HG03135 (cell line): ENCODE measurements at regions not wholly inside any gene's neighbourhood (a gene's known extent, or its start where the extent isn't known, plus 50 kb on each side); places are given as distances from the start of the nearest gene placed in this dataset.

Source experiments
- ATAC-seq: cut with Tn5 transposase; IDR thresholded peaks from one replicate; pipeline ENCODE4 v1.9.1; 2021; ENCODE audit warnings: mild to moderate bottlenecking, moderate library complexity; ENCODE audit not compliant: unreplicated experiment

- no peak for ATAC-seq
Observed at GRCh38 chr2:23078784-23079434, 306.1 kb upstream of the KLHL29 start.

GRCh38 chr2:23083966-23084365 lies 301.0 kb upstream of the KLHL29 start:
- ATAC-seq = no peak

DNA sequence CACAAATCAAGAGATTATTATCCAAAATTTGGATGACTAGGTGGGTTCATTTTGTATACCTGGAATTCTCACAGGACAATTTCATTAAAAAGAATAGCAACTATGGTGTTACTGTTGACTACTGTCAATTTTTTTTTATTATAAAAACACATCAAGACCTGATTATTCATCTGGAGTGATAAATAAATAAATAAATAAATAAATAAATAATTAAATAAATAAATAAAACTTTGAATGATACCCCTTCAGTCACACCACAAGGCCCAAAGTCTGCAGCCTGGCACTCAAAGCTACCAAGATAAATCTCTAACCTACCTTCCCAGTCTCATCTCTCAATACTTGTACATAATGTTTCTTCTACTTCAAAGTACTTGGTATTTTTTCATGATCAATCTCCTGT lies 294.0 kb upstream of the KLHL29 start:
- ATAC-seq = no peak

DNA sequence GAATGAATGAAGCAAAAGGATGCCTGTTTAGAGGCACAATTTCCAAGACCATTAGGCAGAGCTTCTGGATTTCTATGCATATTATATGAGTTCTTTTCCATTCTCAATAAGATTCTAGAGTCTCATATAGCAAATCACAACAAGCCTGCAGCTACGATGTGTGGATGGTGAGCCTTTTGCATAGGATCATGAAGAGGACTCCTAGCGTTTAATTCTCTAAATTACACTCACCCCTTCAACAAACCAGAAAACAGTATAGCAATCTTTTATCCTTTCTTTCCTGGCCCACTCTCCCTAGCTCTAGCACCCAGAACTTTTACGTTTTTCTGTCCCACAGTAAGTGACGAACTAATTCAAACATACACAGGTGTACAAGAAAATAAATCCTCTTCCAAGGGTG lies 293.1 kb upstream of the KLHL29 start:
- no peak for ATAC-seq

DNA sequence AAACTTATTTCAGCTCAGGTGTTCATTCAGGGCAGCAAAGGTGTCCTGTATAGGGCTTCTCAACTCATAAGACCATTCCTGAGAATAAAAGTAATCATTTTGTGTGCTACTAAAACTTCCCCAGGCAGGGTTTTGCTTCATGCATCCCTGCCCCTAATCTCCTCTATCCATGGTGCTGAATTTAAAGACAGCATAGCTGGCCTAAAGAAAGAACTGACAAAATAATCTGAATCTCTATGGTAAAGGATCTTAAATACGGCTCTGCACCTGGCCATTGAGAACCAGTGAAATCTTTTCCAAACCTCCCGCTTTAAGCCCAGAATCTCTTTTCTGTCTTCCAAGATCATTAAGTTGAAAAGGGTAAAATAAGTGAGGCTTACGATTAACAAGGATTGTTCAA lies 292.1 kb upstream of the KLHL29 start:
- no peak for ATAC-seq

- ATAC-seq = no peak
Observed at GRCh38 chr2:23093513-23093912, 291.5 kb upstream of the KLHL29 start.

- ATAC-seq = no peak
Observed at GRCh38 chr2:23096906-23097602, 287.9 kb upstream of the KLHL29 start.

DNA sequence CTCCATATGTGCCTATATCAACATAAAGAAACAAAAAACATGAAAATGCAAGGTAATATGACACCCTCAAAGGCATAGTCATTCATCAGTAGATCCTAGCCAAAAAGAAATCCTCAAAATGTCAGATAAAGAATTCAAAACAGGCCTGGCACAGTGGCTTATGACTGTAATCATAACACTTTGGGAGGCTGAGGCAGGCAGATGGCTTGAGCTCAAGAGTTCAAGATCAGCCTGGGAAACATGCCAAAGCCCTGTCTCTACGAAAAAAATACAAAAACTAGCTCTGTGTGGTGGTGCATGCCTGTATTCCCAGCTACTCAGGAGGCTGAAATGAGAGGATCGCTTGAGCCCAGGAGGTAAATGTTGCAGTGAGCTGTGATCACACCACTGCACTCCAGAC lies 284.6 kb upstream of the KLHL29 start:
- no peak for ATAC-seq

DNA sequence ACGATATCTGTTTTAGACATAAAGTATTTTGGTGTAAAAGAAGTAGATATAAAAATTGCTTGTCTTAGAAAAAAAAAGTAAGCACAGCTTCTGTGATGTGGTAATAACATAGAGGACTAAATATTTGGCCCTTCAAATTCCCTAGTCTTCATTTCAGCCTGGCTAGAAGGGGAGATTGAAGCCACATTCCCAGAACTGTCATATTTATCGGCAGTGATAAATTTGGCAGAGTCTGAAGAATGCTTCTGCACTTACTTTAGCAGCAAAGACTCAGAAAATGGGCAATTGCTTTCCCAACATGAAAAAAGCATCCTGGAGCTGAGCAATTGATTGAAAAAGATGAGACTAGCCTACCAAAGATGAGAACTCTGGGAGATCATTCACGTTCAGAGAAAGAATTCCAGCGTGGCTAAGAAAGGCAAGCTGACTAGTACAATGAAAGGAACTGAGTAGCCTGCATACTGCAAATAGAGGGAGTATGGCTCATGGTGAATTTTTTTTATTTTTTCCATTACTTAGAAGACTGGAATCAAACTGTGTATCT lies 278.7 kb upstream of the KLHL29 start:
- no peak for ATAC-seq

GRCh38 chr2:23107327-23107941 lies 277.5 kb upstream of the KLHL29 start:
- ATAC-seq = no peak

DNA sequence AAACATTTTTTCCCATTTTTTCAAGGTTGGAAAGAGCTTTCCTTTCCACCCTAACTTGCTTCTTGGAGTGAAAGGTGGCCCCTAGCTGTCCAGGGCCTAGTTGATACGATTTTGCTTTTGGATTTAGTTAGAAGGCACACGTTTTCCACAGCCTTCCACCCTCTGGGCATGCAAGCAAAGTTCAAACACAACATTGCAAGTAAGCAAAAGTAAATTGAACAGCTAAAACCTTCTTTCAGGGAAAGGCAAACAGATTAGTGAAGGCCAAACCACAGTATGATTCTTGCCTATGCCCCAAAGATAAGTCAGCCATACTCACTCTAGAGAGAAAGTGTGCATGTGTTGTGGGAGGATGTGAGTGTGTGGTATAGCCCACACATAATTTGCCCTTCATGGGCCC lies 273.7 kb upstream of the KLHL29 start:
- no peak for ATAC-seq

DNA sequence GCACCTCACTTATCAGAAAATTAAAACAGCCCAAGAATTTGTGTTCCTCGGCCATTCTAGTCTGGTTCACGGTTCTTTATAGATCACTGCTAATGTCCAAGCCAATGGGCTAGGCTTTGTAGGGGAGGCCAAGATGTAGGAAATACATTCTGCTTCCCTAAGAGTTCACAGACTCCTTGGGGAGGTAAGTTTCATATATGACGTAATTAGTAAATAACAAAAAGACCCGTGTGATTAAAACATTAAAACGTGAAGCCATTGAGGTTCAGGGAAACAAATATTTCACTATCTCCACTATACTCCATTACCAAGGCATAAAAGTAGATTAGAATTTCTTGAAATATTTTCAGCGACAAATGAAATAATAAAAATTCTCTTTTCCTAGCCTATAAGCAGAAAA lies 272.5 kb upstream of the KLHL29 start:
- no peak for ATAC-seq

DNA sequence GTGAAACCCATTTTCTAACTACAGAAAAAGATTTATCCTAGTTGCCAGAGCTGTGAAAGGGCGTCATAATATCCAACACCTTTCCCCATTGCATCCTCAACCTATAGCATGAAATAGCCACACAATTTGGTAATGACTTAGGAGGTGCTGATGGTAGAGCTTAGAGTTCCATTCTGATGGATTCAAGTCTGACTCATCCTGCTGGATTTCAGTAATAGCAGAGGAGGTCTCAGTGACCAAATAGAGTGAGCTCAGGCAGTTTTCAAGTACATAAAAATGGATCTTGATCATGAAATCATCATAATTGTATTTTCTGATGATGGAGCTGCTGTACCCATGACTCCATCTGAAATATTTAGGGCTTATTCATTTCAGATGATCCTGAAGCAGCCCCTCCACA lies 270.7 kb upstream of the KLHL29 start:
- no peak for ATAC-seq

DNA sequence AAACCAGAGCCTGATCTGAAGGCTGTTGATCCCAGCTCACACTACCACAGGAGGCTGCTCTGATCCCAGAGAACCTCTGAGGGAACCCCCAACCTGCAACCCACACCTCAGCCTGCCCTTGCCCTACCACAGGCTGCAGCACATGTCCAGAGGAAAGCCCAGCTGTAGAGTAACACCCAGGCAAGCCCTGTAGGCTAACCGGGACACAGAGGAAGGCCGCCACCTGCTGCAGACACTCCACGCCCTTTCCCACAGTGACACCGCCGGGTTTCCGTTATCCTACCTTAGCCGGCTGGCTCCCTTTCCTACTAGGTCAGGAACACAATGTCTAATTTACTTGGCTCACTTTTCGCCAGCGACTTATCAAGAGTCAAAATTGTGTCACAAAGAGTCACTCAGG lies 266.7 kb upstream of the KLHL29 start:
- no peak for ATAC-seq

DNA sequence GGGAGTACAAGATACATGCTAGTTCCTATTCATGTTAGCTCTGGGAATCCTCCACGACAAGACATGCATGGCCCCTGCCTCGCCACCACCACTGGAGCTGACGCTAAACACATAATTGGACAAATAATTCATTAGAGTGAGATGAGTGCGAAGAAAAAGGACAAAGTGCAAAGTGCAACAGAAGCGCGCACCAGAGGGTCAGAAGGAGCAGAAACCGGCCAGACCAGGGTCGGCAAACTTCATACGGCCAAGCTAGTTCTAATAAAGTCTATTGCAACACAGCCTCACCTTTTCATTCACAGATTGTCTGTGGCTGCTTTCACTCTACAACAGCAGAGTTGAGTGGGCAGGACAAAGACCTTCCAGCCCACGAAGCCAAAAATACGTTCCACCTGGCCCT lies 266.1 kb upstream of the KLHL29 start:
- no peak for ATAC-seq

DNA sequence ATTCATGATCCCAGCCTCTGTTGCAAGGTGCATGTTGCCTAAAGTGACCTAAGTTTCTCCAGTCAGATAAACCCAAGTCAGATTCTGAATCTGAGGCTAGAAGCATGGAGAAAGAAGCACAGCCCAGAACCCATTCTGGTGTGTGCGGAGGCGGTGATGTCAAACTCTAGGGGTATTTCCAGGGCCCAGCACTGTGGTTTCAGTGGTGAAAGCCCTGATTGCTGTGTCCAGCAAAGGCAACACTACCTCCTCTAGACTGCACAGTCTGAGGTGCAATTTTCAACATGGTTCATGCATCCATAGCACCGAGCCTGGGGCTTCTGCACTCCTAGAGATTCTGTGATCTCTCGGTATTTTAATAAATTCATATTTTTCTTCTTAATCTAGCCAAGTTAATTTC lies 264.8 kb upstream of the KLHL29 start:
- no peak for ATAC-seq

DNA sequence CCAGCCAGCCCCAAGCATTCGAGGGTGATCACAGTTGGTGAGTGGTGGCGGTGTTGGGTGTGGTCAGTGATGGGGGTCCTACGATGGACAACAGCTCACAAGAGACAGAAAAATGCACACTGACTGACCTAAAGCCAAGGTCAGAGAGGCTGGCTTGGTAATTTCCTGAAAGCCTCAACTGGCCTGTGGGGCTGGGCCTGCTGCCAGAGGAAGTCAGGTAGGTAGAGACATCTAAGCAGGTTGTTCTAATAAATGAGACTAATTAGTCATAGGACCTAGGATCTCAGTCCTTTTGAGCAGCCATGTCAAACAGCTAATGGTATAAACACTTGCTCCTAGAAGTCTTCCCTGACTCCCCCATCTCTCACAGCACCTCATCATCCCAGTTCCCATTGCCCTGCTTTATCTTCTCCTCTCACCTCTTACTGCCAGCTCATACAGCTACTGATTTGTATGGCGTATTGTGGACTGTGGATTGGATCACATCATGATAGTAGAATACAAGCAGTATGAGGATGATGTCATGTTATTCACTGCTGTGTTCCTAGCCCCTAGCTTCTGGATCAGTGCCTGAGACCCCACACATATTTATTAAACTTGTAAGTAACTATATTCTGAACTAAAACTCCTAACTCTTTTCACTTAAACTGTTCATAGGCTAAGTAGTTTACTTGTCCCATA lies 262.9 kb upstream of the KLHL29 start:
- ATAC-seq = no peak

GRCh38 chr2:23122681-23123215 lies 262.2 kb upstream of the KLHL29 start:
- no peak for ATAC-seq

DNA sequence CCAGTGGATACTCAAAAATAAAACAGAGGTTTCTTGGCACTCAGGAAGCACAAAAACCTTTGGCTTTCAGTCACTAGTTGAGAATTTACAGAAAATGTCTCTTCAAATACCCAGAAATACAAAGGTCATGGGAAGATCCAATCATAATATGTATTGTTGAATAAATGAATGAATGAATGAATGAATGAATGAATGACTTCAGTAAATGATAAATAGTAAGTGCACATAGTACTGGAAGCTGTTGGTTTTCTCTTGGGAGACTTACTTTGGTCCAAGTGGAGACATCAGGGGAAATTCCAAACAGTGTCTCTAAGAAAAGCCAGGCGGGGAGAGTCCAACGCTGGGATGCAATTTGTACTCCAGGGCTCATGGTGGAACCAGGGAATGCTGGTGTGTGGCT lies 261.3 kb upstream of the KLHL29 start:
- ATAC-seq = no peak

GRCh38 chr2:23124214-23124750 lies 260.7 kb upstream of the KLHL29 start:
- ATAC-seq = no peak

DNA sequence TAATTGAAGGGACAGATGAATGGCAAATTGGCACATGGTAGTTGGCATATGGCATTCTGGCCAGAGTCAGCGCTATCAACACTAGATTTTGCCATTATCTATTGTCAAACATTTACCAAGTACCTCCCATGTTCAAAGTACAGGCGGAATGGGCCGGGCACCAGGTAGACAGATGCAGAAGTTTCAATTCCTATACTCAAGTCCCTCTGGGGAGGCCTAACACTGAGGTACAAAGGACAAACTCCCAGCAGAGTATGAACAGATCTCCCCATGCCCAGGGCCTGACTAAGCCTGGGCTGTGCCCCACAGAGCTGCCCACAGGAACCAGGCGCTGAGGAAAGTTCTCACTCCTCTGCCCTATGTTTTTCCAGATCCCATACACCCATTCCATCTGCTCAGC lies 257.5 kb upstream of the KLHL29 start:
- ATAC-seq = no peak
